ENCODE measurements at regions not wholly inside any gene's neighbourhood (a gene's known extent, or its start where the extent isn't known, plus 50 kb on each side); places are given as distances from the start of the nearest gene placed in this dataset.

- TF ChIP-seq CHD7 (IDR thresholded peaks at IDR 0.05; ENCODE audit: insufficient replicate concordance, low read length) (no peak), BRCA1 (IDR thresholded peaks at IDR 0.05; ENCODE audit: low read depth, low read length) (no peak), HDAC6 (IDR thresholded peaks at IDR 0.05; ENCODE audit: low read depth, low read length) (no peak), TCF12 (IDR thresholded peaks at IDR 0.05; ENCODE audit: low read depth, low read length) (no peak), CEBPB (IDR thresholded peaks at IDR 0.05; ENCODE audit: low read depth, low read length) (no peak), SIN3A (conservative IDR thresholded peaks at IDR 0.05 in 1 of 2, IDR thresholded peaks at IDR 0.05 in 1 of 2; ENCODE audit: low read depth in 1 of 2, low read length in 2 of 2) (no peak)
Measured at GRCh38 chr15:93428150-93428549, 339.1 kb upstream of the RGMA start (continued).

Measured in H1 (cell line).